AG04449 (cell line): ENCODE measurements at regions not wholly inside any gene's neighbourhood (a gene's known extent, or its start where the extent isn't known, plus 50 kb on each side); places are given as distances from the start of the nearest gene placed in this dataset.

ENCODE experiments used
- CTCF ChIA-PET: fragments of 350-600 bp; formaldehyde crosslinking; extraction: SDS; loops from one replicate; lab custom pipeline; 2021; ENCODE audit warnings: antibody characterized with exemption; lab: Yijun Ruan, JAX
- POLR2A ChIA-PET: fragments of 400-600, 350-600 bp; formaldehyde crosslinking; extraction: SDS; loops from one replicate; lab custom pipeline; 2020; ENCODE audit warnings: antibody characterized with exemption, inconsistent platforms; lab: Yijun Ruan, JAX
- DNase-seq: peaks from one replicate; pipeline ENCODE4 v3.0.0-alpha.2; 2010; ENCODE audit warnings: low read depth, low spot score
- H3K4me3 ChIP-seq: 2 replicates; pipeline ENCODE4 v1.5.1; 2011; ENCODE audit warnings: low read depth, mild to moderate bottlenecking, control low read depth, low read length
- CTCF ChIP-seq: IDR thresholded peaks from one replicate; pipeline ENCODE4 v1.5.1; 2011; ENCODE audit warnings: mild to moderate bottlenecking, moderate library complexity, low read length, control low read depth, inconsistent platforms; ENCODE audit not compliant: insufficient read depth; ENCODE audit errors: missing control alignments

DNA sequence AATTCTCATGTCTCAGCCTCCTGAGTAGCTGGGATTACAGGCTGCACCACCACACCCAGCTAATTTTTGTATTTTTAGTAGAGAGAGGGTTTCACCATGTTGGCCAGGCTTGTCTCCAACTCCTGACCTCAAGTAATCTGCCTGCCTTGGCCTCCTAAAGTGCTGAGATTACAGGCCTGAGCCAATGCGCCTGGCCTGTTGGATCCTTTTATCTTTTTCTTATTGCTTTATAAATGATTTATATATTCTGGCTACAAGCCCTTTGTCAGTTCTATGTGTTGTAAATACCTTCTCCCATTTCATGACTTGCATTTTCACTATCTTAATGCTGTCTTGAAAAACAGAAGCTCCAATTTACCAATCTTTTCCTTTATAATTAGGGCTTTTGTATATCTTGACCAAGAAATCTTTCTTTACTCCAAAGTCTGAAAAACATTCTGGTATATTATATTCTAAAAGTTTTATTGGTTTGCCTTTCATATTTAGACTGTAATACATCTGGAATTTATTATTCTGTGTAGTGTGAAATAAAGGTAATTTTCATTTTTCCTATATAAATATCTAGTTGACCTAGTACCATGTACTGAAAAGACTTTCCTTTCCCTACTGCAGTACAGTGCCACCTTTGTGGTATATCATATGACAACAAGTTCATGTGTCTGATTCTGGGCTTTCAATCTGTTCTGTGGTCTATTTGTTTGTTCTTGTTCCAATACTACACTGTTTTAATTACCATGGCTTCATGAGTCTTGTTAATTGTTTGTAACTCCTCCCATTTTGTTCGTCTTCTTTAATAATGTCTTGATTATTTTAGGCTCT lies 52.9 kb upstream of the RNU6-1 start:
- CTCF ChIA-PET = interaction anchor here (1.4 kb wide), 1 partner anchor 9 kb away, joined by 3 read pairs; no protein-coding TSS in a partner anchor
- POLR2A ChIA-PET = no interaction called here
- DNase-seq = no peak
- no peak overlapping the region for H3K4me3 ChIP-seq
- no peak for TF ChIP-seq CTCF

DNA sequence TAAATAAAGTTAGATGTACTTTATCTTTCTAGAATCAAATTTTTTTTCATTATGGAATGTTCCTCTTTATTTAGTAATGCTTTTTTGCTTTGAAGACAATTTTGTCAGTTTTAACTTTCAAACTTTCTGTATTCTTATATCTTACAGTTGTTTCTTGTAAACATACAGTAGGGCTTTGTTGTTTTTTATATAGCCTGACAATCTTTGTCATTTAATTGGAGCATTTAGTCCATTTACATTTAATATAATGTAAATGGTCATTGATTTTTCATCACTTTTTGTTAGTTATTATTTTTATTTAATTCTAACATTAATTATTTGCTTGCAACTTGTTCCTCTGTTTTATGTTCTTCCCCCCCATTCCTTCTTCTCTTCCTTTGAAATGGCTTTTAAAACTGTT lies 55.4 kb upstream of the RNU6-1 start:
- H3K4me3 ChIP-seq = no peak overlapping the region
- POLR2A ChIA-PET = no interaction called here
- no peak for DNase-seq
- no peak for TF ChIP-seq CTCF
- CTCF ChIA-PET = no interaction called here

- ChIA-PET POLR2A (no interaction called here), CTCF (no interaction called here)
- no peak overlapping the region for H3K4me3 ChIP-seq
- TF ChIP-seq CTCF = no peak
- DNase-seq = no peak
These were observed 57.9 kb upstream of the RNU6-1 start for GRCh38 chr15:67897646-67898339.

DNA sequence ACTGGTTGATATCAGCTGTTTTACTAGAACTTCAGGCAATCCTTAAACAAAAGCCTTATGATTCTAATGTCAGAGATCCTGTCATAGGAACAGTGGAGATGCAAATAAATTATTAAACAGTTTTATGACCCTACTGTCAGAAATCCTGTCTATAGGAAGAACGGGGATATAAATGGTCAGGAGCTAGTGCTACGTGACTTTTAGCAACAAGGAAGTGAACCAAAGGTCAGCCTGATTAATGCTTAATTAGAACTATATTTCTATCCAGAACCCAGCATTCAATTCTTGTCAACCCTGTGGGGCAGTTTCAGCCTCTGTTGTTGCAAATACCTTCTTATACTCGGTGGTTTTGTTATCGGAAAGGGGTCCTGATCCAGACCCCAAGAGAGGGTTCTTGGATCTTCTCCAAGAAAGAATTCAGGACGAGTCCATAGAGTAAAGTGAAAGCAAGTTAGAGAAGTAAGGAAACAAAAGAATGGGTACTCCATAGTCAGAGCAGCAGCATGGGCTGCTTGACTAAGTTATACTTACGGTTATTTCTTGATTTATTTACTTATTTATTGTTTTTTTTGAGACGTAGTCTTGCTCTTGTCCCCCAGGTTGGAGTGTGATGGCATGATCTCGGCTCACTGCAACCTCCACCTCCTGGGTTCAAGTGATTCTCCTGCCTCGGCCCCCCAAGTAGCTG lies 59.9 kb upstream of the RNU6-1 start:
- no peak for TF ChIP-seq CTCF
- DNase-seq = no peak
- ChIA-PET CTCF (no interaction called here), POLR2A (no interaction called here)
- H3K4me3 ChIP-seq = no peak overlapping the region

DNA sequence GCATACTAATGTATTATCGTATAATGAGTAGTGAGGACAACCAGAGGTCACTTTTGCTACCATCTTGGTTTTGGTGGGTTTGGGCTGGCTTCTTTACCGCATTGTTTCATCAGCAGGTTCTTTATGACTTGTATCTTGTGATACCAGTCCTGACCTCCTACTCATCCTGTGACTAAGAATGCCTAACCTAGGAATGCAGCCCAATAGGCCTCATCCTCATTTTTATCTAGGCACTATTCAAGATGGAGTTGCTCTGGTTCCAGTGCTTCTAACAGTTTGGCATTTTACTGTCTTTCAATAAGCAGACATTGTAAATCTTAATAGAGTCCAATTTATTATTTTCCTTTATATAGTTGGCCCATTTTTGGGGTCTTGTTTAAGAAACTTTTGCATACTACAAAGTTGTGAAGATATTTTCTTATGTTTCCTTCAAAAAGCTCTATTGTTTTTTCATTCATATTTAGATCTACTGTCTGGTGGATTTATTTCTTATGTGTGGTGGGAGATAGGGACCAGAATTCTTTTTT lies 60.8 kb upstream of the RNU6-1 start:
- ChIA-PET POLR2A (no interaction called here), CTCF (interaction anchor here (0.8 kb wide), 2 partner anchors 30 to 37 kb away, joined by 3 read pairs; no protein-coding TSS in a partner anchor)
- DNase-seq = no peak
- TF ChIP-seq CTCF = no peak
- no peak overlapping the region for H3K4me3 ChIP-seq
